NCI-H748 (cell line): ENCODE measurements at regions not wholly inside any gene's neighbourhood (a gene's known extent, or its start where the extent isn't known, plus 50 kb on each side); places are given as distances from the start of the nearest gene placed in this dataset.

ENCODE experiments used
- DNase-seq: peaks from one replicate; lab custom pipeline; 2025; ENCODE audit not compliant: unreplicated experiment; lab: John Stamatoyannopoulos, UW

GRCh38 chr1:162922201-162922600, 61.2 kb upstream of the CCDC190 start:
- DNase-seq, result no peak

GRCh38 chr1:162921311-162921710, 60.3 kb upstream of the CCDC190 start:
- no peak for DNase-seq

GRCh38 chr1:162919034-162919433, 58.1 kb upstream of the CCDC190 start:
- no peak for DNase-seq

- no peak for DNase-seq
Observed at GRCh38 chr1:162918151-162918754, 57.3 kb upstream of the CCDC190 start.

- DNase-seq, result no peak
Observed at GRCh38 chr1:162916821-162917613, 56.0 kb upstream of the CCDC190 start.

GRCh38 chr1:162916407-162916806, 55.4 kb upstream of the CCDC190 start:
- no peak for DNase-seq

- no peak for DNase-seq
Observed at GRCh38 chr1:162914601-162915000, 53.6 kb upstream of the CCDC190 start.

GRCh38 chr1:162913345-162913744, 52.4 kb upstream of the CCDC190 start:
- DNase-seq, result no peak

- no peak for DNase-seq
Observed at GRCh38 chr1:162912061-162912667, 51.2 kb upstream of the CCDC190 start.
